Medulla oblongata (tissue), 1 donor: ENCODE measurements at regions not wholly inside any gene's neighbourhood (a gene's known extent, or its start where the extent isn't known, plus 50 kb on each side); places are given as distances from the start of the nearest gene placed in this dataset.
A peak's percentile ranks its signal among the peaks of the same experiment; 100 is the strongest.

Experiments used
- DNase-seq: peaks from one replicate; pipeline ENCODE4 v3.0.0-alpha.2; 2015; ENCODE audit errors: extremely low spot score

DNA sequence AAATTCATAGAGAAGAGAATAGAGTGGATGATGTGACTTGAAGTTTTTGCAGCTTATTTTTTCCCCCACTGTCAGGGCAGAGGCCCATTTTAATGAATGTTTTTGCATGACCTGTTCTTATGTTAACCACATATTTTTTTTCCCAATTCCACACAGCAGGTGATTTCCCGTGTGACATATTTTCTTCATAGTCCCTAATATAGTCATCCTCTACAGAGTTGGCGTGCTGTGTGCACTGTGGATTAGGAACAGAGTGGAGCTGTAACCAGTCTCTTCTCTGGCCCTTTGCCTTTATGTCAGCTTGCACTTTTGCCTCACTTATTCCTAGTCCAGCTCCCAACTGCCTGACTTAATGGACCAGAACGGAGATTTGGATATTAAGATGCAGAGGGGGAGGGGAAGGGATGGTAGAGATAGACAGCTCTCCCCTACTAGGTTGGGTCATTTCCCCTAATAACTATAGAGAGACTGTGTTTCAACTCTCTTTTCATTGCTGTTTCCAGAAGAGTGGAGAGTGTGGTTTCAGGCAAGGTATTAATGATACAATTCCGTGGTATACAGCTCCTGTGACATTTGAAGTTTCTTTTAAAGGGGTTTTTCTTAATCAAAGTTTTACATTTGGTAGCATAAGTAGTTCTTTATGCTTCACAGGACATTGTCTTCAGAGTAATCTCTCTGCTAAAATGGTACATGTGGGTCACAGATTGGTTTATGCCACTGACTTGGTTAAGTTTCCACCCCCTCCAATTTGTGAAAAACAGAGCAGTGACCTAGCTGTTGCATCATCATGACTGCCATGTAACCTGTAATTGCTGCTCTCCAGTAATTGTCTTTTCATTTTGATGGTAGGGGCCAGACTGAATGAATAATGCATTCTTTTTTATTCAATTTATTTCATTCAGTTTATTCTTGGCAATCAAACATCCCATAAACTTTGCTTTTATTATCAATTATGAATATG lies 161.3 kb downstream of the HAUS1 start:
- DNase-seq, result no peak

DNA sequence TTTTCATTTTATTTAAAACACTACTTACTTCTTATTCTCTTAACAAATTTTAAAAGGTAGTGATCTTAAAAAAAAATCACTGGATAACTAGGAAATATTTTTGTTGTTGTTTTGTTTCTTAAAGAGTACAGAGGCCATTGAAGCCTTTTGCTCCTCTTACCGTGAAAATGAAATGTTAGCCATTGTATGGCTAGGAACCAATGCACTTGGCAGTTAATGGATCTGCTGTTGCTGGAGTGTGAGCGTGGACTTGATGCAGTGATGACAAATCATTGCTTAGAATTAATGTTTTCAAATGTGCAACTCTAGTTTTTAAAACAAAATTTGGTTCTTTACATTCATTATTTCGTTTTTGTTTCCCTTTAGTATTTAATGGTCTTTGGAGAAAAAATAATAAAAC lies 162.3 kb downstream of the HAUS1 start:
- DNase-seq, result no peak

DNA sequence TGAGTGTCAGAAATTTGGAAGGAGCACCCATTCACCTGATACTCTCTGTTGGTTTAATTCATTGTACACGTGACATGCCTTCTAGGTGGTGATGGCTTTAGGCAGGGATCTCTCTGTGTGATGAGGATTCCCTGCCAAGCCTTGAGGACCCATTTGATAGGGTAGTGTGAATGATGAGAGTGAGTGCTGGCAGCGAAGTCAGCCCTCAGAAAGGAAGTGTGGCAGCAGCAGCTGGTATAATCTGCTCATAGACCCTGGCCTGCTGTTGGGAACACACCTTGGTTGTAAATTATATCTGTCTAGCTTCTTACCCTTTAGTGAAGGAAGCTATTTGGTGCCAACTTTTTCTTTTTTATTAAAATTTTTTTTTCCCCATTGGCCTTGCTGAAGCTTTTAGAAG lies 164.5 kb downstream of the HAUS1 start:
- no peak for DNase-seq

DNA sequence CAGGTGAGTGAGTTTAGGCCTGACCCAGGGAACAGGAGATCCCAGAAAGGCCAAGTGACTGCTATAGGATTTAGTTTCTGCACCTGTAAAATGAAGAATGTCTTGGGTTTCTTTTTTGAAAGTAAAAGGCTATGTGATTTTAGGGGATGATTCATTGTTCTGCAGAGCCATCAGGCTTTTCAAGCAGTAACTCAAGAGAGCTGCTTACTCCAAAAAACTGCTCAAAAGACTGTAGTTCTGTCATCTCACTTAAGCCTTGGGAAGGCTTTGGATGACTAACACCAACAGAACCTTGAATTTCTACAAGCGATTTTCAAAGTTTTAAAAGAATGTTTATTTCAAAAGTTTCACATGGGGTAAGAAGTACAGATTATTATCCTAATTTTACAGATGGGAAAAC lies 165.1 kb downstream of the HAUS1 start:
- no peak for DNase-seq

DNA sequence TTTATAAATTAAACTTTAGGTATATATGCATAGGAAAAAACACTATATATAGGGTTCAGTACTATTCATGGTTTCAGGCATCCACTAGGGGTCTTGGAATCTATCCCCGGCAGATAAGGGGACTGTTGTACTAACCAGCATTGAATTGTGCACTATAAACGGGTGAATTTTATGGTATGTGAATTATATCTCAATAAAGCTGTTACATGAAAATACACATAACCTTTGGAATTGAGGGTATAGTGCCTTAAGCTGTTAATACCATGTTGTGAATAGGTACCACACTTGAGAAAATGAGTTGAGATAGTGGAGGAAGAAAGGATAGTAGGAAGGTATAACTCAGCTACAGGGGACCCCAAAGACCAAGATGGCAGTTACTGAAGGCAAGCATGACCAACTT lies 167.3 kb downstream of the HAUS1 start:
- no peak for DNase-seq

DNA sequence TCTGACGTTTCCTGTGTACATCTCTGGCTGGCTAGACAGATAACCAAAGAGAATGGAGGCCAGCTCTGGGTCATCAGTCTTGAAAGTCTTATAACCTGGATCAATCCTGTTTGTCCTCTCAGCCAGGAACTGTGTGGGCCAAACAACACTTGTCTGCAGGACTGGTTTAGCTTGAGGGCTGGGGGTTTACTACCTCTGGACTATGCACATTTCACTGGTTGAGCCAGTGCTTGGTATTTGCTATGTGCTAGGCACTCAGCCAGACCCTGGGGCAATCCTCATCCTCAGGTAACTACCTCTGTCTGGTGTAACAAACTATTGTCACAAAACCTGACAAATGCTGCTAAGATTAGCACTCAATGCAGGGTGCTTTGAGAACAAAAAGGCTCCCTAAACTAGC lies 169.7 kb downstream of the HAUS1 start:
- no peak for DNase-seq

DNA sequence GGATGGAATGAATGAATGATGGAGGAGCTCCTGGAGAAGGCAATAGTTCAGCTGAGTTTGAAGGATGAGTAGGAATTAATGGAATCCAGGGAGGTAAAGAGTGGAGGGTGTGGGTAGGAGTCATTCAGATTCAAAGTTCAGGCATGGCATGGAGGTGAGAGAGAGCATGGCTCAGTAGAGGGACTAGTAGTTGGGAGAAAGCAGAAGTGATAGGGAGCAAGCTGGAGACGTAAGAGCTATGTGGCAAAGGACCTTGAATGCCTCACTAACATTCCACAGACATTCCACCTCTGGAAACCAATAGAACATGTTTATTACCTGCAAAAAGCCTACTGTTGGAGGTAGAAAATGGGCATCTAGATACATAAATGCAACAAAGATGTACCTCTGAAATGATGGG lies 170.1 kb downstream of the HAUS1 start:
- DNase-seq, result no peak

DNA sequence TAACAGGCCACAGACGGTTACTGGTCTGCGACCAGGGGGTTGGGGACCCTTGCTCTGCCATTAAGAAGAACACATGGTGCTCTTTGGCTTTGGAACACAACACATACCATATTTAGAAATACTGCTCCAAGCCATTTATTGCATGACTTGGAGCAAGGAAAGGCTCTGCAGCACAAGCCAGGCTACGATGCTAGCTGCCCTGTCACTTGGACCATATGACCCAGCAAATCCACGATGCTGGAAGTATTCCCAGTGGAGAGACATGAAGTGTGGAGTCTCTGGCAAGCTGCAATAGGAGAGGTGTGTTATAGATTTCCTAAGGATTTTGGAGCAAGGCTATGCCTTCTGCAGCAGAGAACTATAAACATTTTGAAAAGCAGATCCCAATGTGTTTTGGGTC lies 171.2 kb downstream of the HAUS1 start:
- DNase-seq, result no peak

DNA sequence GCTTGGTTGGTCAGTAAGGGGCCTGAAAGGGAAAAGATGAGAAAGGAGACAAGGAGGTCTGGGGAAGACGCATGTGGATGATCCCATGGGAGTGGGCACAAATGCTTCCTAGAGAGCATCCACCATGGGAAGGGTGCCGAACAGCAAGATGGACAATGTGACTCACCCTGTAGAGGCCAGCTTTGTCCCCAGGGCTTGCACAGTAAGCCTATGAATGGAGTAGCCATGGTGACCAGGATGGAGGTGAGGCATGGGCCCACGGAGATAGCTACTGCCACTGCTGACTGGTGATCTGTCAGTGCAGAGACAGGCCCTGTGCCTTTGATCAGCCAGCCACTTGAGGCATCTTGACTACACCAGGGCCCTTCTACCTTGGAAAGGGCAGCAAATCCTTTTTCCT lies 172.6 kb downstream of the HAUS1 start:
- no peak for DNase-seq

DNA sequence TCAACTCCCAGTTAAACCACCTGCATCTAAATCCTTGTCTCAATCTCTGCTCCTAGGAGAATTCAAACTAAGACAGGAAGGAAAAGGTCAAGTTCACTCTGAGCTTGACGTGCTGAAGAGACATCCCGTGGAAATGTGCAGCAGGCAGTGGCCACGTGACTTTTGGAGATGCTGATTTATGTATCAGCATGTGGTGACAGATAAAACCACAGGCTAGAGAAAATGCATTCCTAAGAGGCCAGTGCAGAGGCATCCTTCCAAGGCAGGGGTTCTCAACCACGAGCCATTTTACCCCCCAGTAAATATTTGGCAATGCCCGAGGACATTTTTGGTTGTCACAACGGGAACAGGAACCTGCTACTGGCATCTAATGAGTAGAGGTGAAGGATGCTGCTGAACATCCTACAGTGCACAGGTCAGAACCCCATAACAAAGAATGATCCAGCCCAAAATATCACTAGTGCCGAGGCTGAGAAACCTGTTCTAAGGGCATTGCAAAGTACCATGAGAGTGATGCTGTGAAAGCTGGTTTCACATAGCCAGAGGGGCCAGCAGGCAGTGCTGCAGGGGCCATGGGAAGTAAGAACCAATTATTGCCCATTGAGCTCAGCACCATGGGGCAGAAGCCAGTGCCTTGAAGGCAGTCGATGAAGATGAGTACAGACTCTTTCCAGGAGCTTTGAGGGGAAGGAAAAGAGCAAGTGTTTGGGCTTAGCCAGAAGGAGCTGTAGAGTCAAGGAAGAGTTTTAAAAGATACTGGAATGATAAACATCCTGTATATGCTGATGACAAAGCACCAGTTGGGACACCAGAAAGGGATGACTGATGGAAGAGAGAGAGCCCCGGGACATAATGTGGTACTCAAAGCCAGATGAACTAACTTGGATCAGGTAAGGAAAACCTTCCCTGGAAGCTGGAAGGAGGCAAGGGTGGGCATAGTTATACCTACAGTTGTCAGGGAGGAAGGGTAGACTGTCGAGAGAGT lies 174.6 kb downstream of the HAUS1 start:
- DNase-seq, result no peak

DNA sequence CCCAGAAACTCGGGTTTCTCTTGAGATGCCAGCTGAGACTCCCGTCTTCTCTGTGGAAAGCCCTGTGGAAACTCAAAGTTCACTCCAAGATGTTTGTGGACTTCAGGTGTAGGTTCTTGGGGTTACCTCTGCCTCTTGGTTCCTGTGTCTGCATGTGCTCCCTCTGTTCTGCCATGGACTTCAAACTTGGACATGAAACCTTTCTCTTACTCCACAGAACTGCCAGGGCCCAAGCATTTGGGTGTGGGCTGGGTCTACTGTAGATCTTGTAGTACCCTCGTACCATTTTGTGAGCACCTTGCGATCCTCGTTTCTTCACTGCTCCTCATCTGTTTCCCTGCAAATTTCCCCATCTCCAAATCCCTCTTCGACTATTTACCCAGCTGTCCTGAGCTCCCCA lies 175.5 kb downstream of the HAUS1 start:
- no peak for DNase-seq

DNA sequence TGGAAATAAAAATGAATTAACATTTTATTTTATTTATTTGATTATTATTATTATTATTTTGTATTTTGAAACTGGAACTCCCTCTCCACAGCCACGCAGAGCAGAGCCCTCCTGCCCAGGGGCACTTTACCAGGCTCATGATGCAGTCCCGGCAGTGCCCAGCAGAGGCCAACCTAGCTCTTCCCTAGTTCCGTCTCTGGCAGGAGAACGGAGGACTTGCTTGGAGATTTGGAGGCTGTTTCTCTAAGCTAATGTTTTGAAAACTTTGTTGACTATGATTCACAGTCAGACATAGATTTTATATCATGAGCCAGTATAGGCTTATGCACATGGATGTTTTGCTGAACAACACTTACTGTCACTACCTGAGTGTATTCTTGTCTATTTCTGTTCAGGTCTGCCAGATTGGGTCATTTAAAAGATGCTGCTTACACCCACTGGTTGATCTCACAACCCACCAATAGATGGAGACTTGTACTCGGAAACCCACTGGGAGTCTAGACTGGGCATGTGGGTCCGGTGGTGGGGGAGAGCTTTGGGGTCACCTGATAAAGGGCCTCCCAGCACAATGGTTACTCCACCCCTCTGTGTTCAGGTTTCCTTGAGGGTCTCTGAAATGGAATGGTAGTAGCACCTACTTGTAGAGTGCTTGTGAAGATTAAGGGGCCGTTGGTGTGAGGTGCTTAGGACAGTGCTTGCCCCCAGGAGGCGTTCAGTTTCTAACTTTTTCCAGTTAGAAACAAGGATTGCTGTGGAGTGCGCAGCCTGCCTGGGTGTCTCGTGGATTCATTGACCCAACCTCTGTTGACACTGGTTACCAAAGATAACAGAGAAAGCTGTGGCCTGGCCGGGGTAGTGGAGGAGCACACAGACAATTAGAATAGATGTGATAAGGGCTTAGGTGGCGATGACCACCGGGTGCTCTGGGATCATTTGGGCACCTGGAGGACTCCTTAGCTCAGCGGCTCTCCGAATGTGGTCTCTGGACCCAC lies 177.3 kb downstream of the HAUS1 start:
- peak; percentile 81 for DNase-seq

DNA sequence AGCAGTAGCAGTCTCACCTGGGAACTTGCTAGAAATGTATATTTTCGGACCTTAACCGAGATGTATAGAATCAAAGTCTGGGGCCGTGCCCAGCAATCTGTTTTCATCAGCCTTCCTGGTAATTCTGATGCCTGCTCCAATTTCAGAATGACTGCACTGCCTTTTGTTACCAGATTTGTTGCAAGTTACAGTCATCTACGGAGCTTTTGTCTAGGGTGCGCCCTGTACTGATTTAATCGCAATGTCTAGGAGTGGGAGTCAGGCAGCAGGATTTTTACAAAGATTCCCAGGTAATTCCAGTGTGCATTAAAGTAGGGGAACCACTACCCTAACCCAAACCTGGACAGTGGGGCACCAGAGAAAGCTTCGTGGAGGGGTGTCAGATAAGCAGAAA lies 178.0 kb downstream of the HAUS1 start:
- no peak for DNase-seq

DNA sequence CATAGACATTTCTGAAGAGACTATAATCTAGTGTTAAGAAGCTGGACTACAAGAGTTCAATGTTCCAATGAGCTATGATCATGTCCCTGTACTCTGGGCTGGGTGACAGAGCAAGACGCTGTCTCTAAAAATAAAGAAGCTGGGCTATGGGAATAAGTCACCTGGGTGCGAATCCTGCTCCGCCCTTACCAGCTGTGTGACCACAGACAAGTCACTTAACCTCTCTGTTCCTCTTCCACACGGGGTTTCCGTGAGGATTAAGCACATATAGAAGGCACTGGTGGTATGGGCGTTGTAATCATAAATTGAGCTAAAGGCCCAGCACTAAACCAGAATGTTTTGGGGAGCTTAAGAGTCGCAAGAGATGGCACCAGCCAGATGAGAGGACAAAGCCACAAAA lies 178.5 kb downstream of the HAUS1 start:
- no peak for DNase-seq

DNA sequence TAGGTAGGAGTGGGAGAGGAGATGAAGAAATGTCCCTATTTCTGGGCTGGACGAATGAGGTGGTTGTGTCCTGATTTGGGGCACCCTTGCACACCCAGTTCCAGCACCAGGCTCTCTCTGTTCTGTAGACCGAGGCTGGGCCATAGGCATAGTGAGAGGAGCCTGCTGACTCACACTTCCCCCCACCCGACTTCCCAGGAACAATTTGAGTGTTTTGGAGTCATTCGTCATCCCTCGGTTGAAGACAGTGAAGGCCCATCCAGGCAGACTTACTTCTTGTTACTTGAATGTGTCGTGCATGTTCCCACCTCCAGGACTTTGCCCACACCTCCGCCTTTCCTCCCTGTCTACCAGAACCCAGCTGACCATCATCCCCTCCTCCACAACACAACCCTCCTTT lies 179.1 kb downstream of the HAUS1 start:
- no peak for DNase-seq

DNA sequence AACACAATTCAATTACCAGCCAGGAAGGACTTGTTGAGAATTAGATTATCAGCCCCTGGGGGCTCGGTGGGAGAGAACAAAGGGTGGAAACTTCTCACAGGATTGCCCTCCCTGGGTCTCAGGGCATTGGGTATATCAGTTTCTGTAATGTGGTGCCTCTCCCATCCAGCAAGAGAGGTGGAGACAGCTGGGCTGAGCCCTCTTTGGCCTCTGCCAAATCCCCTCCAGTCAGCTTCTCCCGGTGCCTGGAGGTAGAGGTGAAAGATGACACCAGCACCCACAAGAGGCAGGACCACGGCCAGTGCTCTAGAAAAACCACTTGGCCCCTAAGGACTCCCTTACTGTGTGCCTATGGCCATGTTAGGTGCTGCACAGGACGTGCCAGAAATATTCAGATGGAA lies 179.7 kb downstream of the HAUS1 start:
- no peak for DNase-seq

DNA sequence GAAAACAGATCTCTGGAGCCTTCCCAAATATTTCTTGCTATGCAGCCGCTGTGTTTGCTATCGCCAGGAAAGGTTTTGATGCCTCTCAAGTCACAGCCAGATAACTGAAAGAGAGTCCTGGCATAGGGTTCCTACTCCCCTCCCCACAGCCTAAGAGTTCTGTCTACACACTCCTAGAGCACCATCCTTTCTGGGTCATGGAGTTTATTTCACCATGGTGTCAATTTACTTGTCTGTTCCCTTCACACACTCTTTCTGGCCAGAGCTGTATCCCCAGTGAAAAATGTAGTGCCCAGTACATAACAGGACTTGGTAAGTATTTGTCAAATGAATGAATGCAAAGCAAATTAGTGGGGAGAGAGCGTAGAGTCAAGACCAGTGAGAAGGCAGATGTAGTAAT lies 185.3 kb downstream of the HAUS1 start:
- DNase-seq, result no peak

DNA sequence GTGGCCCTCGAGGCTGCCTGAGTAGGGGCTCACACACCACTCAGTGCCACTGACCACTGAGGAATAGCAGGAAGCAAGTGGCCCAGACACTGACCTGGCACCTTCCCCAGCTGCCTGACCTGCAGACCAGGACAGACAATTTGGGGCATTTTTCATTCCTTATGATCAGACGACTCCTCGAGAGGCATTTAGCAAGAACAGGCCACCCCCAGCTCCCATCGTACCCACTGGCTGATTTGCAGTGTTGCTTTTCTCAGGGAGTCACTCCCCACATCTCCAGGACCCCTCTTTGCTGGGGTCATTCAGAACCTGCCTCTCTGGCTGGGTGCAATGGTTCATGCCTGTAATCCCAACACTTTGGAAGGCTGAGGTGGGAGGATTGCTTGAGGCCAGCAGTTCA lies 185.7 kb downstream of the HAUS1 start:
- DNase-seq, result no peak

DNA sequence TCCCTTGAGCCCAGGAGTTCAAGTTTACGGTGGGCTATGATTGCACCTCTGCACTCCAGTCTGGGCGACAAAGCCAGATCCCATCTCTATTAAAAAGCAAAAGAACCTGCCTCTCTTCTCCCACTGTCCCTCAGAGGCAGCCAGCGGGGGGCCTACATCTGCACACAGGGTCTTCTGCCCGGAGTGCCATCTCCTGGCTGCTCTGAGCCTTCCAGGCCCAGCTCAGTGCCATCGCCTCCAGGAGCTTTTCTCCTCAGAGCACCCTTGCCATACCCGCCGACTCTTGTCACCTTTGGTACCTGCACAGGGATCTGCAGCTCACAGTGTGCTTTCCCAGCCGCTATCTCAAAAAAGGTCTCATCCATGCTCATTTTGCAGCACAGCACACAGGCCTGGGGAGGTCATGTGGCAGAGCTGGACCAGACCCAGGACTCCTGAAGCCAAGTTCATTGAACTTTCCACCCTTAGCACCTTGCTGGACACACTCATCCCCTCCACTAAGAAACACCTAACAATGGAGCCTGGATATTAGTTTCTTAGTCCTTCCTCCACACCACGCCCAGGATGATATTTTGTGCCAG lies 186.3 kb downstream of the HAUS1 start:
- DNase-seq, result no peak

DNA sequence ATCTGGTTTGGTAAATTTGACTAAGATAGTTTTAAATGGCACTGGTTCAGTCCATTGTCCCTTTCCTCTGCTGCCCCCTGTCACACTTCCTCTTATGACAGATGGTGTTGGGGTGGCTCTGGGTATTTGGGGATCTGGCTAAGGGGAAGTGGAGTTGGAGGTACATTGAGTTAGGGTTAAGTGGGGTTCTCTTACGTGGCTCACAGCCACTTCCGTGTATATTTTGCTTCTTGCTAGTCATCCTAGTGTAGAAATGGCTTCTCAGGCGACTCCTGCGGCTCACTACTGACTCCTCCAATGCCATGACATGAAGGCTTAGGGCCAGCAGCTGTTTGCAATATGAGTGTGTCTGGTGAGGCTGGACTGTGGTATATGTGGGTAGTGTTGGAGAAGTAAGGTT lies 187.0 kb downstream of the HAUS1 start:
- DNase-seq, result no peak

DNA sequence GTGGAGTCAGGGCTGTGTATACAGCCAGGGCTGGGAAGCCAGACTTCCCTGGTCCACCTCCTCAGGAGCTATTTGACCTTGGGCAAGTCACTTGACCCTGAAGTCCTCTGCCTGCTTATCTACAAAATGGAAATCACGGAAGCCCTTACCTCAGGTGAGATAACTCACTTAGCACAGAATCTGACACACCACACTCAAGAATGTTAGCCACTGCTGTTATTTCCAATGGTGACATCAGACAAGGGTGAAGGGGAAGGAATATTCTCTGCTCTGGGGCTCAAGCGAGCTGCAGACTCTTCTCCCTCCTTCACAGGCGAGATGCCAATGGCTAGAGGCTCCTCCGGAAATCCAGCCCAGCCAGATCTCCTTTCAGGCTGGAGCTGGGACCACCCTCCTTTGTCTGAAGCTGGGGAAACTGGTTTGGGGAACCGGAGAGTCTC lies 189.6 kb downstream of the HAUS1 start:
- DNase-seq, result no peak
